Endothelial cell of umbilical vein (primary cell): ENCODE measurements at regions not wholly inside any gene's neighbourhood (a gene's known extent, or its start where the extent isn't known, plus 50 kb on each side); places are given as distances from the start of the nearest gene placed in this dataset.

ENCODE experiments used
- MYC ChIP-seq: IDR thresholded peaks from one replicate; pipeline ENCODE4 v1.6.1; 2011; ENCODE audit warnings: mild to moderate bottlenecking, low read depth, low read length
- POLR2AphosphoS5 ChIP-seq: IDR thresholded peaks from 2 replicates; pipeline ENCODE4 v1.6.1; 2012; ENCODE audit warnings: low read depth, mild to moderate bottlenecking, control low read depth, low read length, moderate library complexity; ENCODE audit not compliant: insufficient read depth

GRCh38 chr9:115999498-115999897 is 154.1 kb upstream of the PAPPA start:
- TF ChIP-seq POLR2AphosphoS5 (no peak), MYC (no peak)
